GM23248 (cell line): ENCODE measurements at regions not wholly inside any gene's neighbourhood (a gene's known extent, or its start where the extent isn't known, plus 50 kb on each side); places are given as distances from the start of the nearest gene placed in this dataset.

Experiments used
- EZH2 ChIP-seq: fragments of 200-600 bp; sonication (generic); IDR thresholded peaks from 2 replicates; pipeline ENCODE4 v1.6.1; 2018; ENCODE audit warnings: antibody characterized with exemption, mild to moderate bottlenecking; ENCODE audit not compliant: insufficient read depth, poor library complexity, severe bottlenecking
- EZH2phosphoT487 ChIP-seq: fragments of 200-600 bp; sonication (generic); IDR thresholded peaks from 2 replicates; pipeline ENCODE4 v1.6.1; 2018; ENCODE audit warnings: antibody characterized with exemption, moderate library complexity, mild to moderate bottlenecking, low read depth; ENCODE audit not compliant: insufficient read depth

- TF ChIP-seq EZH2 (no peak), EZH2phosphoT487 (no peak)
Measured at GRCh38 chr7:85262891-85263290, 76.0 kb upstream of the SEMA3D start.
